ENCODE measurements at regions not wholly inside any gene's neighbourhood (a gene's known extent, or its start where the extent isn't known, plus 50 kb on each side); places are given as distances from the start of the nearest gene placed in this dataset.

- no peaks in the 10 kb centered on the region for H3K27me3 ChIP-seq
- no peak for ATAC-seq
Measured at GRCh38 chr7:68604541-68604940, 993.7 kb upstream of the AUTS2 start.

GRCh38 chr7:68610701-68611100, 987.6 kb upstream of the AUTS2 start:
- DNase-seq (no peak), ATAC-seq (no peak)
- intact Hi-C loops (cut with DNase I) = no loop called here
- TF ChIP-seq CTCF (IDR thresholded peaks at IDR 0.05) (no peak), POLR2A (IDR thresholded peaks at IDR 0.05) (no peak)
- H3K4me3 ChIP-seq = no peak overlapping the region
- H3K36me3 ChIP-seq = no peaks in the 10 kb centered on the region
- no peaks in the 10 kb centered on the region for H3K27me3 ChIP-seq
- H3K4me1 ChIP-seq = no peaks in the 10 kb centered on the region
- H3K9me3 ChIP-seq = peaks cover 0 to 40% (median 20%) of the 10 kb centered on the region in 12 donors
- H3K27ac ChIP-seq = no peak overlapping the region
- WGBS, 4 donors = 76 to 92% (median 79%) methylated on average over 1 of the region's 1 CpG

More at GRCh38 chr7:68604541-68604940, 993.7 kb upstream of the AUTS2 start:
- H3K9me3 ChIP-seq = peaks cover 0 to 27% (median 15%) of the 10 kb centered on the region in 12 donors
- no peak overlapping the region for H3K4me3 ChIP-seq
- no peaks in the 10 kb centered on the region for H3K4me1 ChIP-seq
- WGBS, 4 donors = 38 to 52% (median 48%) methylated on average over 1 of the region's 1 CpG
- intact Hi-C loops (cut with DNase I) = loop anchor here in 2 of 10 donors (10.0 kb wide), 2 partner anchors 60 to 370 kb away; no protein-coding TSS in a partner anchor
- no peak for TF ChIP-seq POLR2A (IDR thresholded peaks at IDR 0.05)
- no peak for TF ChIP-seq CTCF (IDR thresholded peaks at IDR 0.05)
- DNase-seq = no peak
- H3K36me3 ChIP-seq = no peaks in the 10 kb centered on the region
- no peak overlapping the region for H3K27ac ChIP-seq

- no peak for DNase-seq
- Histone ChIP-seq H3K4me1 (no peaks in the 10 kb centered on the region), H3K27me3 (no peaks in the 10 kb centered on the region), H3K27ac (no peak overlapping the region), H3K4me3 (no peak overlapping the region), H3K36me3 (no peaks in the 10 kb centered on the region), H3K9me3 (peaks cover 0 to 45% (median 14%) of the 10 kb centered on the region in 12 donors)
- intact Hi-C loops (cut with DNase I) = no loop called here
- WGBS, 4 donors = 54 to 68% (median 63%) methylated on average over 6 of the region's 6 CpGs
- TF ChIP-seq POLR2A (IDR thresholded peaks at IDR 0.05) (no peak), CTCF (IDR thresholded peaks at IDR 0.05) (no peak)
- ATAC-seq = no peak
Measured at GRCh38 chr7:68613405-68613804, 984.9 kb upstream of the AUTS2 start.

DNA sequence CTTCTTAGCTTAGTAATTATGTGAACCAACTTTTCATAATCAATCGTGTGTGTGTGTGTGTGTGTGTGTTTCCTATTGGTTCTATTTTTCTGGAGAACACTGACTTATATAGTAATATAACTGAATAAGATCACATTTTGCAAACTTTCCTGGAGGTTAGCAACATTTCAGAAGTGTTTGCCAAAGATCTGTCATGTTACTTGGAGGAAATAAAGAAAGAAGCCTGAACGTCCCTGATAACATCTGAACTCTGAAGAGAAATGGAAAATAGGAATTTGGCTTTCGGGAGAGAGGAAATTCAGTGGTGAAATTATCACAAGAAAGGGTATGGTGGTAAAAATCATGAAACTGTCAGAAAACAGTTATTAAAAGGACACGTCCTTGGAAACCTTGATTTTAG, 984.4 kb upstream of the AUTS2 start:
- ATAC-seq = no peak
- no peaks in the 10 kb centered on the region for H3K27me3 ChIP-seq
- intact Hi-C loops (cut with DNase I) = no loop called here
- no peak for DNase-seq
- H3K36me3 ChIP-seq = no peaks in the 10 kb centered on the region
- H3K9me3 ChIP-seq = peaks cover 0 to 40% (median 10%) of the 10 kb centered on the region in 12 donors
- no peak overlapping the region for H3K27ac ChIP-seq
- no peak overlapping the region for H3K4me3 ChIP-seq
- no peaks in the 10 kb centered on the region for H3K4me1 ChIP-seq
- WGBS, 4 donors = 21 to 37% (median 30%) methylated on average over 4 of the region's 4 CpGs
- TF ChIP-seq POLR2A (IDR thresholded peaks at IDR 0.05) (no peak), CTCF (IDR thresholded peaks at IDR 0.05) (no peak)
